Uterus (tissue), 3 donors: ENCODE measurements at regions not wholly inside any gene's neighbourhood (a gene's known extent, or its start where the extent isn't known, plus 50 kb on each side); places are given as distances from the start of the nearest gene placed in this dataset.
A peak's percentile ranks its signal among the peaks of the same experiment; 100 is the strongest.

Experiments used
- DNase-seq, 2 donors: peaks; one replicate each; pipeline ENCODE4 v3.0.0-alpha.2; 2019 to 2020
- H3K27ac ChIP-seq, 2 donors: fragments of 200-600 bp; sonication (generic); 1 replicate in 1 of 2; 2 replicates in 1 of 2; pipeline ENCODE4 v1.5.1; 2016 to 2018
- H3K27me3 ChIP-seq, 2 donors: fragments of 200-600 bp; sonication (generic); one replicate each; pipeline ENCODE4 v1.5.1; 2018 to 2019; ENCODE audit warnings: control low read depth in 1 of 2
- H3K36me3 ChIP-seq, 2 donors: fragments of 200-600 bp; sonication (generic); one replicate each; pipeline ENCODE4 v1.5.1; 2019; ENCODE audit warnings: control low read depth in 1 of 2
- H3K4me1 ChIP-seq, 2 donors: fragments of 200-600 bp; sonication (generic); one replicate each; pipeline ENCODE4 v1.5.1; 2018 to 2019; ENCODE audit warnings: control low read depth in 1 of 2
- H3K4me3 ChIP-seq, 2 donors: fragments of 200-600 bp; sonication (generic); 1 replicate in 1 of 2; 2 replicates in 1 of 2; pipeline ENCODE4 v1.5.1; 2018 to 2019; ENCODE audit warnings: mild to moderate bottlenecking in 1 of 2
- H3K9me3 ChIP-seq, 2 donors: fragments of 200-600 bp; sonication (generic); one replicate each; pipeline ENCODE4 v1.5.1; 2019; ENCODE audit warnings: control low read depth in 1 of 2
- CTCF ChIP-seq, 4 experiments: fragments of 200-600 bp in 2 of 4; fragments of 450-650 bp in 2 of 4; sonication (generic) in 2 of 4; IDR thresholded peaks; one replicate each; pipeline ENCODE4 v1.5.1; 2016 to 2019; ENCODE audit warnings: antibody characterized with exemption in 4 of 4, mild to moderate bottlenecking in 2 of 4, moderate library complexity in 1 of 4
- POLR2A ChIP-seq, 2 donors: fragments of 450-650 bp; IDR thresholded peaks; one replicate each; pipeline ENCODE4 v1.6.1; 2016; ENCODE audit warnings: antibody characterized with exemption in 2 of 2, mild to moderate bottlenecking in 1 of 2, moderate library complexity in 1 of 2
- intact Hi-C: fragments of 100-400 bp; cut with DNase I; formaldehyde crosslinking; loops from one replicate; pipeline ENCODE4 v1.15.1; 2023; ENCODE audit warnings: low total_unique reads
- donor health status: DM: yes; HTN: yes; CAD: no.

GRCh38 chrX:17291171-17291900 is 83.7 kb upstream of the NHS start:
- no peak for TF ChIP-seq POLR2A (IDR thresholded peaks at IDR 0.05)
- no peak for TF ChIP-seq CTCF (IDR thresholded peaks at IDR 0.05)
- Histone ChIP-seq H3K27me3 (no peaks in the 10 kb centered on the region), H3K4me1 (no peaks in the 10 kb centered on the region), H3K9me3 (no peaks in the 10 kb centered on the region), H3K4me3 (no peak overlapping the region), H3K36me3 (no peaks in the 10 kb centered on the region), H3K27ac (peak overlapping the region in 1 of 2 donors; percentile 41)
- peak in 1 of 2 donors; percentile 15 for DNase-seq
- intact Hi-C loops = no loop called here

- no peak for DNase-seq
- intact Hi-C loops = no loop called here
- no peaks in the 10 kb centered on the region for H3K36me3 ChIP-seq
Measured at GRCh38 chrX:17292111-17292527, 82.9 kb upstream of the NHS start.

GRCh38 chrX:17294561-17294960 is 80.4 kb upstream of the NHS start:
- DNase-seq = no peak
- Histone ChIP-seq H3K27me3 (no peaks in the 10 kb centered on the region), H3K4me3 (no peak overlapping the region), H3K27ac (no peak overlapping the region), H3K4me1 (no peaks in the 10 kb centered on the region), H3K36me3 (no peaks in the 10 kb centered on the region), H3K9me3 (no peaks in the 10 kb centered on the region)
- TF ChIP-seq POLR2A (IDR thresholded peaks at IDR 0.05) (no peak), CTCF (IDR thresholded peaks at IDR 0.05) (no peak)
- intact Hi-C loops = no loop called here

More at GRCh38 chrX:17292111-17292527, 82.9 kb upstream of the NHS start:
- H3K27ac ChIP-seq = peak overlapping the region in 1 of 2 donors; percentile 41
- H3K4me3 ChIP-seq = no peak overlapping the region
- TF ChIP-seq POLR2A (IDR thresholded peaks at IDR 0.05) (no peak), CTCF (IDR thresholded peaks at IDR 0.05) (no peak)
- no peaks in the 10 kb centered on the region for H3K27me3 ChIP-seq
- no peaks in the 10 kb centered on the region for H3K9me3 ChIP-seq
- H3K4me1 ChIP-seq = no peaks in the 10 kb centered on the region

- H3K4me1 ChIP-seq = no peaks in the 10 kb centered on the region
- no peaks in the 10 kb centered on the region for H3K27me3 ChIP-seq
- TF ChIP-seq CTCF (IDR thresholded peaks at IDR 0.05) = no peak
- no peak for TF ChIP-seq POLR2A (IDR thresholded peaks at IDR 0.05)
- H3K9me3 ChIP-seq = no peaks in the 10 kb centered on the region
- no peak for DNase-seq
- no peaks in the 10 kb centered on the region for H3K36me3 ChIP-seq
- intact Hi-C loops = no loop called here
- no peak overlapping the region for H3K4me3 ChIP-seq
- no peak overlapping the region for H3K27ac ChIP-seq
Measured at GRCh38 chrX:17295791-17296190, 79.2 kb upstream of the NHS start.

GRCh38 chrX:17298564-17298963 is 76.4 kb upstream of the NHS start:
- intact Hi-C loops = no loop called here
- no peaks in the 10 kb centered on the region for H3K9me3 ChIP-seq
- no peak for TF ChIP-seq CTCF (IDR thresholded peaks at IDR 0.05)
- no peak for TF ChIP-seq POLR2A (IDR thresholded peaks at IDR 0.05)
- H3K4me1 ChIP-seq = no peaks in the 10 kb centered on the region
- no peaks in the 10 kb centered on the region for H3K27me3 ChIP-seq
- no peak overlapping the region for H3K4me3 ChIP-seq
- H3K36me3 ChIP-seq = no peaks in the 10 kb centered on the region
- peak overlapping the region; percentile 47 to 49 for H3K27ac ChIP-seq
- no peak for DNase-seq
